ENCODE measurements at regions not wholly inside any gene's neighbourhood (a gene's known extent, or its start where the extent isn't known, plus 50 kb on each side); places are given as distances from the start of the nearest gene placed in this dataset.

DNA sequence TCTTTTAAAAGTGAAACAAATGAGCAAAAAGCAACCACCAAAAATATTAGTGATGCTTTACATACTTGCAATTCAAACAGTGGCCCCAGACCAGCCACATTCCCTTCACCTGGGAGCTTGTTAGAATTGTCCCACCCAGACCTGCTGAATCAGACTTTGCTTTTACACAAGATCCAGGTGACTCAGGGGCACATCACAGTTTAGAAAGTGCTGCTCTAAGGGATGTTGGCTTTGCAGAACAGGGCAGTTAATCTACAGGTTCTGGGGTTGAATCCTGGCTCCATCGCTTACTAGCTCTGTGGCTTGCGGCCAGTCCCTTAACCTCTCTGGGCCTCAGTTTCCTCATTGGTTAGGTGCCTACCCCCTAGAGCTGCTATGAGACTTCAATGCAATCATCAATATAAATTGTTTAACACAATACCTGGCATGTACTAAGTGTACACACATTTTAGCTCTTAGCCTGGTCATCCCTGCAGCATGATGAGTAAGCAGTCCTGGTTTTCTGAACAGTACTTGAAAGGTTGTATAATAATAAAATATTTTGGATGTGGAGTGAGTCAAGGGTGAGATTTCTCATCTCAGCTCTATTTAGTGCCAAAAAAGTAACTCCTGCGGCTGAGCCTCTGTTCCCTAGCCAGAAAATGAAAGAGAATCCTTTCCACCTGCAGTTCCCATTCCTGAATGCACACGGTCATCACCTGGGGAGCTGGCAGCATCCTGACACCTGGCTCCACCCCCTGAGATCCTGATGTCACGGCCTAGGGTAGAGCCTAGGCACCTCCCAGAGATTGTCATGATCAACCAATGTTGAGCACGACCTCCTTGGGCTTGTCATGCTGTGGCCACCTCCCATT, 162.7 kb downstream of the ANKRD60 start:
- BruUV-seq (replicated peaks) = no TSS peak
- TF ChIP-seq GATA2 (IDR thresholded peaks at IDR 0.05; ENCODE audit: insufficient read depth, insufficient read length, low read depth, low read length) (no peak), FOS (IDR thresholded peaks at IDR 0.05; ENCODE audit: borderline replicate concordance, insufficient read depth, low read length) (no peak), EZH2 (IDR thresholded peaks at IDR 0.05; ENCODE audit: borderline replicate concordance, low read depth, low read length, severe bottlenecking) (no peak)
- H3K27ac ChIP-seq (ENCODE audit: insufficient read depth, low read depth, low read length) = no peak overlapping the region
- H2AFZ ChIP-seq (ENCODE audit: low read depth, low read length) = no peak overlapping the region
- intact Hi-C loops (cut with micrococcal nuclease) = no loop called here
- POLR2A ChIA-PET = no interaction called here
- DNase-seq (ENCODE audit: low read depth, low spot score) = no peak
- no peak overlapping the region for H3K4me3 ChIP-seq (replicated peaks in 1 of 3; ENCODE audit: insufficient read depth in 1 of 3, low read depth in 1 of 3, low read length in 3 of 3)
- no peaks in the 10 kb centered on the region for H3K9me3 ChIP-seq (replicated peaks; ENCODE audit: control insufficient read depth, insufficient read depth, low read length)
- H3K79me2 ChIP-seq (ENCODE audit: control insufficient read depth, insufficient read depth, low read length) = no peaks in the 10 kb centered on the region
- peaks cover 0 to 23% of the 10 kb centered on the region in 2 experiments for H3K27me3 ChIP-seq (ENCODE audit: control insufficient read depth in 2 of 2, insufficient read depth in 2 of 2, low read length in 2 of 2)
- dilution Hi-C loops (cut with MboI; ENCODE audit: extremely low pct_ligation_motif_present, low sequenced_read_pairs) = no loop called here
- H3K4me1 ChIP-seq (ENCODE audit: control insufficient read depth, extremely low read depth, insufficient read depth, low read length) = no peaks in the 10 kb centered on the region
- H3K4me2 ChIP-seq (ENCODE audit: insufficient read depth, low read length) = no peak overlapping the region
- FAIRE-seq = no peak
- H4K20me1 ChIP-seq (replicated peaks; ENCODE audit: control insufficient read depth, extremely low read depth, insufficient read depth, low read length) = no peaks in the 10 kb centered on the region
- CTCF ChIA-PET = interaction anchor here (1.0 to 4.5 kb wide), 3 partner anchors 8 to 21 kb away, joined by 3 to 21 read pairs (median 5); no protein-coding TSS in a partner anchor
- no peak overlapping the region for H3K9ac ChIP-seq (replicated peaks; ENCODE audit: extremely low read depth, insufficient read depth, low read length)
- H3K9me1 ChIP-seq (replicated peaks; ENCODE audit: control insufficient read depth, extremely low read depth, insufficient read depth, low read length) = no peaks in the 10 kb centered on the region
- H3K36me3 ChIP-seq (ENCODE audit: control insufficient read depth in 2 of 2, extremely low read depth in 1 of 2, insufficient read depth in 2 of 2, low read length in 2 of 2) = no peaks in the 10 kb centered on the region

DNA sequence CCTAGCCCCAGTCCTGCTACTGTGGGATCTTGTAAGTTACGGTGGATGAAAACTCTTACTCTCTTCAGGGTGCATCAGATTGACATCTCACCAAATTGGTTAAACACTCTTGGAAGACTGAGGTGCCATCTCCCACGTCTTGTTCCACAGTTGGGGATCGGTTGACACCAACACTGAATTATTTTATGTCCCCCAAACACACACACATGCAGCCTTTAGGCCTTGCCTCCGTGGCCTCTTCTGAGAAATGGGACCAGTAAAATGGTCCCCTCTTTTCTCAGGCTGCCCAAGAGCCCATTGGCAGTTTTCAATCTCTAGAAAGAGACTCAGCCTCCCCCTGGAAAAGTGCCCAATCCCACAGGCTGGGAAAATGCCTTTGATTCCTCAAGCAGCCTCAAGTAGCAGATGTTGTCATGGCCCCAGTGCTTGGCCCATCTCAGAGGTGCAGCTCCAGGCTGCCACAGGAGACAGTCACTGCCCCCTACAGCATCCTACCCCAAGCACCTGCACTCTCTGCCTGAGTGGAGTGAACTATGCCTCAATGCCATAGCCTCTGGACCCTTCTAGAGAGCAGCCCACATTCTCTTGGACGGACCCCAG, 163.9 kb downstream of the ANKRD60 start:
- POLR2A ChIA-PET = no interaction called here
- no peak for FAIRE-seq

More for the DNA sequence above, 163.9 kb downstream of the ANKRD60 start:
- dilution Hi-C loops (cut with MboI; ENCODE audit: extremely low pct_ligation_motif_present, low sequenced_read_pairs) (no loop called here), intact Hi-C loops (cut with micrococcal nuclease) (no loop called here)
- H3K79me2 ChIP-seq (ENCODE audit: control insufficient read depth, insufficient read depth, low read length) = no peaks in the 10 kb centered on the region
- no peaks in the 10 kb centered on the region for H4K20me1 ChIP-seq (replicated peaks; ENCODE audit: control insufficient read depth, extremely low read depth, insufficient read depth, low read length)
- H2AFZ ChIP-seq (ENCODE audit: low read depth, low read length) = no peak overlapping the region
- no peak overlapping the region for H3K4me3 ChIP-seq (replicated peaks in 1 of 3; ENCODE audit: insufficient read depth in 1 of 3, low read depth in 1 of 3, low read length in 3 of 3)
- no peaks in the 10 kb centered on the region for H3K9me3 ChIP-seq (replicated peaks; ENCODE audit: control insufficient read depth, insufficient read depth, low read length)
- TF ChIP-seq GATA2 (IDR thresholded peaks at IDR 0.05; ENCODE audit: insufficient read depth, insufficient read length, low read depth, low read length) = no peak
- TF ChIP-seq FOS (IDR thresholded peaks at IDR 0.05; ENCODE audit: borderline replicate concordance, insufficient read depth, low read length) = no peak
- TF ChIP-seq POLR2A (IDR thresholded peaks at IDR 0.05; ENCODE audit: low read depth, low read length) = no peak
- no peak for TF ChIP-seq EZH2 (IDR thresholded peaks at IDR 0.05; ENCODE audit: borderline replicate concordance, low read depth, low read length, severe bottlenecking)
- TF ChIP-seq JUN (IDR thresholded peaks at IDR 0.05; ENCODE audit: borderline replicate concordance, insufficient read depth, insufficient read length, low read depth) = no peak
- no peak for TF ChIP-seq MYC (IDR thresholded peaks at IDR 0.05; ENCODE audit: low read depth, low read length)
- TF ChIP-seq POLR2AphosphoS5 (IDR thresholded peaks at IDR 0.05; ENCODE audit: insufficient read depth, low read depth, low read length) = no peak
- TF ChIP-seq, protein P1, sequence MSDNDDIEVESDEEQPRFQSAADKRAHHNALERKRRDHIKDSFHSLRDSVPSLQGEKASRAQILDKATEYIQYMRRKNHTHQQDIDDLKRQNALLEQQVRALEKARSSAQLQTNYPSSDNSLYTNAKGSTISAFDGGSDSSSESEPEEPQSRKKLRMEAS (IDR thresholded peaks at IDR 0.05; ENCODE audit: insufficient read depth, insufficient read length) = no peak
- TF ChIP-seq, protein P2, sequence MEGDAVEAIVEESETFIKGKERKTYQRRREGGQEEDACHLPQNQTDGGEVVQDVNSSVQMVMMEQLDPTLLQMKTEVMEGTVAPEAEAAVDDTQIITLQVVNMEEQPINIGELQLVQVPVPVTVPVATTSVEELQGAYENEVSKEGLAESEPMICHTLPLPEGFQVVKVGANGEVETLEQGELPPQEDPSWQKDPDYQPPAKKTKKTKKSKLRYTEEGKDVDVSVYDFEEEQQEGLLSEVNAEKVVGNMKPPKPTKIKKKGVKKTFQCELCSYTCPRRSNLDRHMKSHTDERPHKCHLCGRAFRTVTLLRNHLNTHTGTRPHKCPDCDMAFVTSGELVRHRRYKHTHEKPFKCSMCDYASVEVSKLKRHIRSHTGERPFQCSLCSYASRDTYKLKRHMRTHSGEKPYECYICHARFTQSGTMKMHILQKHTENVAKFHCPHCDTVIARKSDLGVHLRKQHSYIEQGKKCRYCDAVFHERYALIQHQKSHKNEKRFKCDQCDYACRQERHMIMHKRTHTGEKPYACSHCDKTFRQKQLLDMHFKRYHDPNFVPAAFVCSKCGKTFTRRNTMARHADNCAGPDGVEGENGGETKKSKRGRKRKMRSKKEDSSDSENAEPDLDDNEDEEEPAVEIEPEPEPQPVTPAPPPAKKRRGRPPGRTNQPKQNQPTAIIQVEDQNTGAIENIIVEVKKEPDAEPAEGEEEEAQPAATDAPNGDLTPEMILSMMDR (IDR thresholded peaks at IDR 0.05; ENCODE audit: extremely low read depth in 1 of 2, insufficient read depth in 1 of 2, low read depth in 1 of 2, low read length in 2 of 2) = no peak
- CTCF ChIA-PET = interaction anchor here (1.1 to 4.5 kb wide), 3 partner anchors 10 to 22 kb away, joined by 3 to 21 read pairs (median 5); no protein-coding TSS in a partner anchor
- peaks cover 0 to 23% of the 10 kb centered on the region in 2 experiments for H3K27me3 ChIP-seq (ENCODE audit: control insufficient read depth in 2 of 2, insufficient read depth in 2 of 2, low read length in 2 of 2)
- H3K36me3 ChIP-seq (ENCODE audit: control insufficient read depth in 2 of 2, extremely low read depth in 1 of 2, insufficient read depth in 2 of 2, low read length in 2 of 2) = no peaks in the 10 kb centered on the region
- DNase-seq (ENCODE audit: low read depth, low spot score) = no peak
- H3K4me1 ChIP-seq (ENCODE audit: control insufficient read depth, extremely low read depth, insufficient read depth, low read length) = no peaks in the 10 kb centered on the region
- H3K9ac ChIP-seq (replicated peaks; ENCODE audit: extremely low read depth, insufficient read depth, low read length) = no peak overlapping the region
- no peak overlapping the region for H3K27ac ChIP-seq (ENCODE audit: insufficient read depth, low read depth, low read length)
- H3K9me1 ChIP-seq (replicated peaks; ENCODE audit: control insufficient read depth, extremely low read depth, insufficient read depth, low read length) = no peaks in the 10 kb centered on the region
- BruUV-seq (replicated peaks) = no TSS peak
- no peak overlapping the region for H3K4me2 ChIP-seq (ENCODE audit: insufficient read depth, low read length)
